ENCODE measurements at regions not wholly inside any gene's neighbourhood (a gene's known extent, or its start where the extent isn't known, plus 50 kb on each side); places are given as distances from the start of the nearest gene placed in this dataset.

DNA sequence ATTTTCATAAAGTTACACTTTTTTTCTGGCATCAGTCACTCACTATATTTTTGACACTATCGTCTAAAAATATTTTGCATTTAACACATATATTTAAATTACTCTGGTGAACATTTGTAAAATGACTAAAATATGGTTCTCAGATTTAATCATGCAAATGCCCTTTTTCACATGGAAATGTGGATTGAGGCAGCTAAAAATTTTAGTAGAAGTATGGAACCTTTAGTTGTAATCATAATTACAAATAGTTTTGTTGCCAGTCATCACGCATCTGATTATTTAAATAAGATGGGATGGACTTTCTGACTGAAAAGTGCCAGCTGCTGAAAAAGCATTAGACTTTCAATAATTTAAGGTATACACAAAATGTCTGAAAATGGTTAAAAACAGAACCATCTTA is 119.3 kb downstream of the PDHA2 start:
- TF ChIP-seq YY1 (IDR thresholded peaks at IDR 0.05; ENCODE audit: insufficient read depth, insufficient read length), result no peak
- TF ChIP-seq ZNF274 (IDR thresholded peaks at IDR 0.05; ENCODE audit: low read depth, low read length), result no peak
